G401 (cell line): ENCODE measurements at regions not wholly inside any gene's neighbourhood (a gene's known extent, or its start where the extent isn't known, plus 50 kb on each side); places are given as distances from the start of the nearest gene placed in this dataset.
"Not testable (repeated sequence)": the region's sequence is repeated elsewhere in the genome, so short reads cannot be mapped to it uniquely, and the experiment has no call there.

Experiments used
- DNase-seq: peaks from one replicate; pipeline ENCODE4 v3.0.0-alpha.2; 2015; ENCODE audit warnings: low spot score
- in situ Hi-C: cut with HindIII; loops from 2 replicates; pipeline ENCODE4 v1.10.0; 2016; ENCODE audit warnings: low sequenced_read_pairs, mixed read lengths

DNA sequence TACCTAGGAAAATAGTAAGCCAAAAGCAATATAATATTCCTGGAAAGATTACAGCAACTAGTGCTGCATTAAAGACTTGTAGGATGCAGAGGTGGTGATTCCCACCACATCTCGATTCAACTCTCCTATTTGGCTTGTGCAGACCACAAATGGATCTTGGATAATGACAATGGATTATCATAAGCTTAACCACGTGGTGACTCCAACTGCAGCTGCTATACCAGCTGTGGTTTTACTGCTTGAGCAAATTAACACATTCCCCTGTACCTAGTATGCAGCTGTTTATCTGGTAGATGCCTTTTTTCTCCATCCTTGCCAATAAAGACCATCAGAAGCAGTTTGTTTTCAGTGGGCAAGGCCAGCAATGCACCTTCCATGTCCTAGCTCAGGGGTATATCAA is 542.7 kb upstream of the ADGRL4 start:
- DNase-seq = no peak
- in situ Hi-C loops = no loop called here

DNA sequence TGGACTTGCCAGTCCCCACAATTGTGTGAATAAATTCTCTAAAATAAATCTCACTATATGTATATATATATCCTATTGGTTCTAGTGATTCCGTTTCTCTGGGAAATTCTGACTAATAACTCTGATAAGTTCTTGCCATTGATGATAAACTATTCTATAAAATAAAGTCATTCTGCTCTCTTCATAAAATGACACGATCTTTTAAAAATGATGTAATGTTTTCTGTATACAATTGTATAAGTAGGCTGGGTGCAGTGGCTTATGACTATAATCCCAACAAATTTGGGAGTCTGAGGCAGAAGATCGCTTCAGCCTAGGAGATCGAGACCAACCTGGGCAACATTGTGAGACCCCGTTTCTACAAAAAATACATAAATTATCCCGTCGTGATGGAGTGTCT is 541.0 kb upstream of the ADGRL4 start:
- in situ Hi-C loops = no loop called here
- no peak for DNase-seq

DNA sequence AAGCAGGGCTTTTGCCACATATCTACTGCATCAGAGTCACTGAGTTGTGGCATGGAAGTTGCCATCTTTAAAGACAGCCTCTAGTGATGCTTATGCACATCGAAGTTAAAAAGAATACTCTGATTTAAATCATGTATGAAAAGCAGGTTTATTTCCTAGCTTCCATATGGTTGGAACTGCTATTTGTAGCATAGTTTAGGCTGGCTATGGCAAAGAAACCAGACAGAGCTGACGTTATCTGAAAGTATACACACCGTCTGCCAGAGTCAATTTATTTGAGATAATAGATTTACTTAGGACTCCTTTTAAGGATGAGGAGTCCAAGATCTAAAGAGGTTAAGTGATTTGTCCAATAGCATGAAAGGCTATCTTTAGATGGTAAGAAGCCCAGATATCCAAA is 536.9 kb upstream of the ADGRL4 start:
- in situ Hi-C loops = no loop called here
- DNase-seq = no peak

DNA sequence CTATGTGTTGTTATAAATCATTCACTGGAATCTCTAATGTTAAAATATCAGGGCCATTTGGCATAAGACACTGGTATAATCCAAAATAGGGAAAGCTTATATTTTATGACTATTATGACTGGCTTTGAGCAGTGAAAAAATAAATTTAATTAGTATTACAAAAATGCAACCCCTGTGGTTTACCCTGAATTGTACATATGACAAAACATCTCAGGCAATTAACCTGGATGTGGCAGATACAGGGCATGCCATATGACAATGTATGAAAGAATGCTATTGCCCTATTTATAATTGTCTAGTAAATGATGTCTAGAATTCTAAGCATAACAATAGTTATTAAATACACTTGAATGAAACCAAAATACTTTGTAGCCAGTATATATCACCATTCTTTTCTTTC is 532.5 kb upstream of the ADGRL4 start:
- in situ Hi-C loops = no loop called here
- no peak for DNase-seq

DNA sequence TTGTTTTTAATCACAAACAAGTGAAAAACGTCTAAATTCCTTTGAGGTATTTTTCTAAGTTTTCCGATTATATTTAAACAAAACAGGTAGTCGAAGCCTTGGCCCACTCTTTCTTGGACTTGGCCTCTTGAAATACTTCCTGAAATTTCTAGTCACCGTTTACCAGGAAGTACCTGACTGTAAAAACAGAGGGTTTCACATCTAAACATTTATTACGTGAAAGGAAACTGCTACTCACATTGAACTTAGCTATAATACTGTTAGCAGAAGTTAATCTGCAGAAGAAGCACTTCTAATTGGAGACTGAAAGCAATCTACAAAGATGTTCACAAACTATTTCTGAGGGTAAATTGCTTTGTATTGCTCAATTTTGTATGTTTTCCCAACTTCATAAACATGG is 526.0 kb upstream of the ADGRL4 start:
- in situ Hi-C loops = no loop called here
- DNase-seq = no peak

DNA sequence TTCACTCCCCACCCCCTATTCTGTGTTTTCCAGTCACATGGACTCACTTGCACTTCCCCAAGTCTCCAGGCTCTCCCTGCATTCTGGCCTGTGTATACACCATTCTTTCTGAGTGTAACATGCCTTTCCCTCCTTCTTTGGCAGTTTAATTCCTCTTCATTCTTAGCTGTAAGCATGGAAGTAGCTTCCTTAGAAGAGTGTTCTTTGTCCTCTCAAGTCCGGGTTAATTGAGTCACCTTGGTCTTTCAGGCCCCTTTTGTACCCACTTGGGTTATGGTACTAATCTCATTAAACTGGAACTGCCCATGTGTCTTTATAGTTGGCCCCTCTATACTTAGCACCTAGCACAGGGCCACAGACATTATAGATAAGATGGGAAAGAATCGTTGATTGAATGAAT is 525.3 kb upstream of the ADGRL4 start:
- no peak for DNase-seq
- in situ Hi-C loops = no loop called here

DNA sequence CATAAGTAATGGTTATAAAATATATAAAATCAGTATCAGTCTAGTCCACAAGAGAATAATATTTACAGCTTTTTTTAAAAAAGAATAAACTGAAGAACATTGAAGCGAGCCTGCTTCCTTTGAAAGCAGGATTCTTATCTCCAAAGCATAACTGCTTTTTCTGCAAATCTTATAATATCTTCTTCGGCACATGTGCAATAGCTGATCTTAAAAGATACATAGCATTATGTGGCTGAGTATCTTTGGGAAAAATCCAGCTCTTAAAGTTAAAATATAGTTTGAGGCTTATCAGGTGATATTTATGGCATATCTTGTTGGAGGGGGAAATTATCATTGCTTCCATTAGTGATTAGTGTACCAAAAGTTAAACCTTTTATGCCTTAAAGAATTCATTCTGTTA is 523.9 kb upstream of the ADGRL4 start:
- in situ Hi-C loops = no loop called here
- no peak for DNase-seq

DNA sequence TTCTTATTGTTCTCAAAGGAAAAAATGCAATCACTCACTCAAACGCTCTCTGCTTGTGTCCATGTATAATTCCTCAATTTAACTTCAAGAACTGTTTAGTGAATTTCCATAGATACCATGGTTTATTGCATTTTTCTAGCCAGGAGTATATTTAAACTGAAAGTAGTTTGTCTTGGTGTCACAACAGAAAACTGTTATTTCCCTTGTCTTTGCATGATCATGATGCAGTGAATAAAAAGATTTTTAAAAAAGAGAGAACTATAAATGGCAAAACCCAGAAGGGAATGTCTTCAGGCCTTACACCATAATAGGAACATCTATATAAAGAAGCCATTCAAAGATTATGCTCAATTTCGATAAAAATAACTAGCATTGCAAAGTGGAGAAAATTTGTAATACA is 523.5 kb upstream of the ADGRL4 start:
- in situ Hi-C loops = no loop called here
- DNase-seq = no peak

DNA sequence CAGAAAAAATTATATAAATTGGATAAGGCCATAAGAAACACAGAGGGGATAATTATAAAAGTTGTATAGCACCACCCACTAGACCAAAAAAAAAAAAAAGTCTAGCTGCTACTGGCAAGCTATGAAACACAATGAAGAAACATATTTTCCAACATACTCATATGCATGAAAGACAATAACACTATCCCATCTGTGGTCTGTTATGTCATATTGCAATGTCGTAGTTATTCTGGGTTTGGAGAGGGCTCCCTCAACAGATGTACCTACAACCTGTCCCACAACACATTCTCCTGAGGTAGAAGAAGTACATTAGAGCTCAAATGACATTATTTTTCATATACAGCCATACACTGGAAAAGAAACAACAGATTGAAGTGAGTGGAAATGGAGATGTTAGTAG is 517.6 kb upstream of the ADGRL4 start:
- in situ Hi-C loops = no loop called here
- DNase-seq = no peak

DNA sequence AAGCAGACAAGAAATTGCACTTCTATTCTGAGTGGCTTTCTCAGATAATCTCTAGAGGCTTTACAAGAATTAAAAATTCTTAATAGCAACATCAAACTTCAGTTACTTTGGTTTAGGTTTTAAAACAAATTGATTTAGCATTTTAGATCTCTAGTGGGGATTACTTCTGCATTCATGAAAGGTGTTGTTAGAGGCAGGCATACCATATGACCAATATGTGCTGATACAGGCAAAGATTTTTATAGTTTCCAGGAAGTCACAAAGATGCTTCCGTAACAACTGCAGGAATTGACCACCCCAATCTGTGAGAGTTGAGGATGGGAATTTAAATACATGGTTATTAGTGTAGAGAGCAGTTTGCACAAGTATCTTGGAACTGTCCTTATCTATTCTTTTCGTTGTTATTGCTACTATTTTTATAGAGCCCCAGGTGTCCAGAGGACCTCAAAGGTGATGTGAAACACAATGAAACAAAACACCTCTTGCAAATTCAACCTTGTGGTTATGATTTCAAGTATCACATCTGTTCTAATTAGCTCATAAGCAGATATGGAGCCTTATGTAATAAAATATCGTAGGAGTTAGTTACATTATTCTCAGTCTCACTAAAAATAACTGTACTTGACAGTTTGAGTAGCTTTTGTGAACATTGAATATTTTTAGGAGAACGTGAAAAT is 512.7 kb upstream of the ADGRL4 start:
- in situ Hi-C loops = no loop called here
- no peak for DNase-seq

DNA sequence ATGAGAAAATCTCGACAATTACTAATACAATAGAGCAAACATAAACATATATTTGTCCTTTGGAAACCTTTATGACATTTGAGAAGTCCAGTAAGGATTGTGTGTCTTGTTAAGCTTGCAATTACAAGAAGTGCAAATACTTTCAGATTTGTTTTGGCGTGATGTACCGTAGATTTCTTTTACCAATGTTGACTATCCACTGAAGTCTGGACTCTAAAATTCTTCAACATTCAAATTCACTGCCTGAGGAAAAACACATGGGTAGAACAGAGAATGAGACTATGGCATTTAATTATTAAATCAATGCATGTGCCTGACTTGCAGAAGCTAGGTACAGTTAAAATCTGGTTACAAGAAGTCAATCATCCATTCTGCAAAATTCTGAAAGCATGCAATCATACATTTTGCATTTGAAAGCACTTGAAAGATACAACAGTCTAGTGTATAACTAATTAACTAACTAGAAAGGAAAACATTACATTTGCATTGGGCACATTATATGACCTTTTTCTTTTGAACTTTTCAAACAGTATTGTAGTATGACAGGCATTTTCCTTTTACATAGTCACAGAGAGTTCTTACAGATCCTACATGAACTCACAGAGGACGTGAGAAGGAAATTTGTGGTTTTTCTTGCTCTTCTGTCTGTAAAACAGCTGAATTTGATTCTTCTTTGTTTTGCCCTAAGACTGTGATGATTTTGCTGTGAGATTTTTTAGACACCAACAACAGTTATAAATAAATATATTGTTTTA is 511.1 kb upstream of the ADGRL4 start:
- in situ Hi-C loops = no loop called here
- no peak for DNase-seq

DNA sequence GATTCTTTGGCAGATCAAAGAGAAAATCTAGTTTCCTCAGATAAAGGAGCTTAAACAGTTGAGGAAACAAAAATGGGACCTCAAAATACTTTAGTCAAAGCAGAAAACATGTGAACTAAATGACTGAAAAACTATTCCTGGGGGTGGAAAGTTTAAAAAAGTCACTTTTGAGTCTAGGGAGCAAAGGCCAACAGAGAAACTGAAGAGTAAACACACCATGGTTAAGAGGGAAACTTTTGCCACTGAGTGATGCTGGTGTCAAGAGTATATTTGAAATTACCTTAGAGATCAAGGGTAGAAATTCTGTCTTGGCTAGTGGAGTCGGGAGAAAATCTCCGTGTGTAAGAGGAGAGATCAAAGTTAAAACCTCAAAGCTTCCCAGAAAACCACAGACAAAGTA is 501.2 kb upstream of the ADGRL4 start:
- no peak for DNase-seq
- in situ Hi-C loops = no loop called here

DNA sequence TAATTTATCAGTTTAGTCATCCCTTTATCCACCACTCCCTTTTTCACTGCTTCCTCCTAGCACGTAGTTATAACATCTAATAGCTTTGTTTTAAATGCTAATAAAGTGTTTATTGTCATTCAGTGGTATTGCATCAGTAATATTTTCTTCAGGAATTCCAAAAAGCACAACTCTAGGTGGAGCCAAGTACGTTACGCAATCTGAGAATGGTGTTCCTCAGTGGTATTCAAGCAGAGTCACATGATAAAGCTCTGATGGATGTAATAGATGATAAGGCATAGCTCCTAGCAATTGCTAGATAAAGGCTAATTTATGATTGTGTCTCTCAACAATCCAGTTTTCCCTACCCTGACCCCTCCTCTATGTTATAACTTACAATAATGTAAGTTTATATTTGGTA is 494.6 kb upstream of the ADGRL4 start:
- in situ Hi-C loops = no loop called here
- no peak for DNase-seq

DNA sequence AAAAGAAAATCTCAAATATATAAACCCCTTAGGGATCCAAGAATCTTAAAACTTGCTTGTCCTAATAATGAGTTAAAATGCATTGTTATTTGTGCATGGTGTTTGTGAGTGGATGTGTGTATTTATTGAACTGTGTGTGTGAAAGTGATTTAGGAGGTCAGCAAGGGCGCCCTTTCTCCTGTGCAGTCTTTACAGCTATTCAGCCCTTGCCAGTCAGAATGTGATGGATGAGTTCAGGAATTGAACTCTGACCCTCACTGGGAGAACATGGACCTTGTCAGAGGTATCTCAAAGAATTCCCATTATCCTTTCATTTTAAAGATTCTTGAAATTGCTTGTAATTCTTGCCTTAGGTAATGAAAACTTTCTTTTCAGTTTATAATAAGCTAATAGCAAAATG is 493.0 kb upstream of the ADGRL4 start:
- no peak for DNase-seq
- in situ Hi-C loops = no loop called here

DNA sequence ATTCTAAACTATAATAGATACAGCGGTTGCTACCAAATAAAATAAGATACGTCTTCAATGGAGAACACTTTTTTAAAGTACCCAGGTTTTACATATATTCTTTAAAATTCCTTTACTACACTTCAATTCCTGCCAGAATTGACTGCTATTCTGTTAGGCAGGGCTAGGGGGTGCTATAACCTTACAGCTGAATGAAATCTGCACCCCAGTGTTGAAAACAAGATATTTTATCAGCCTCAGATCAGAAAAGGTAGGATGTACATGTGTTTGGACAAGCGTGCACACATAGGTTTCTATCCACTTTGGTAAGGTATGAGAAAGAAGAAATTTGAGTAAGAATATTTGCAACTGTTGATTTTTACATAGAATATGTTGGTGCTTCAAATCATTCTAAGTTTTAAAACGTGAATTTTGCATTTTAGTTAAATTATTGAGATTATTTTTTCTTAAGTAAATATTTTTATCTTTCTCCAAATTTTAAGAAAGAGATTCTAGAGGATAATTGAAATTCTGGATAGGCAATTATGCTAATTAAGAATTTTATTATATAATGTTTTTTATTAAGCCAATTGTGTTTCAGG is 490.8 kb upstream of the ADGRL4 start:
- DNase-seq = no peak
- in situ Hi-C loops = no loop called here

DNA sequence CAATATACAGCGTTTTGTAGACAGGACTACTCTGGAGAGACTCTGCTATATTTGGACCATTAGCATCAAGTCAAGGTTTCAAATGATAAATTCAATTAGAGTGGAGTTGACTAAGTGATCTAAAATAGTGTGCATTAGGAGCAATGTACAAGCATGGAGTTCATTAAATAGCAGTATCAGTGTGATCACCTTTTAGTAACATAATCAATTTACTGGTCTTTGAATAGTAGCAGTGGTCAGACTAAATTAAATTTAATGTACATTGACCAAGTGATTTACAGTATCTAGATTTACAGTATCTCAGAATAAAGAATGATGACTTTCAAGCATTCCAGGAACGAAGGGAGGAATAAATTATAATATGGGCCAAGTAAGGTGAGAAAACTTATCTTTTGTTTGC is 489.6 kb upstream of the ADGRL4 start:
- no peak for DNase-seq
- in situ Hi-C loops = no loop called here

DNA sequence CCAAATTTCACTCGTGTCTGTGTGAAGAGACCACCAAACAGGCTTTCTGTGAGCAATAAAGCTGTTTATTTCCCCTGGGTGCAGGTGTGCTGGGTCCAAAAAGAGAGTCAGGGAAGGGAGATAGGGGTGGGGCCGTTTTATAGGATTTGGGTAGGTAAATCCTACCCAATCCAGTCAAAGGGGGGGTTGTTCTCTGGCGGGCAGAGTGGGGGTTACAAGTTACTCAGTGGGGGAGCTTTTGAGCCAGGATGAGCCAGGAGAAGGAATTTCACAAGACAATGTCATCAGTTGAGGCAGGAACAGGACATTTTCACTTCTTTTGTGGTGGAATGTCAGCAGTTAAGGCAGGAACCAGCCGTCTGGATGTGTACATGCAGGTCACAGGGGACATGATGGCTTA is 487.2 kb upstream of the ADGRL4 start:
- DNase-seq, in situ Hi-C loops: not testable (repeated sequence)

DNA sequence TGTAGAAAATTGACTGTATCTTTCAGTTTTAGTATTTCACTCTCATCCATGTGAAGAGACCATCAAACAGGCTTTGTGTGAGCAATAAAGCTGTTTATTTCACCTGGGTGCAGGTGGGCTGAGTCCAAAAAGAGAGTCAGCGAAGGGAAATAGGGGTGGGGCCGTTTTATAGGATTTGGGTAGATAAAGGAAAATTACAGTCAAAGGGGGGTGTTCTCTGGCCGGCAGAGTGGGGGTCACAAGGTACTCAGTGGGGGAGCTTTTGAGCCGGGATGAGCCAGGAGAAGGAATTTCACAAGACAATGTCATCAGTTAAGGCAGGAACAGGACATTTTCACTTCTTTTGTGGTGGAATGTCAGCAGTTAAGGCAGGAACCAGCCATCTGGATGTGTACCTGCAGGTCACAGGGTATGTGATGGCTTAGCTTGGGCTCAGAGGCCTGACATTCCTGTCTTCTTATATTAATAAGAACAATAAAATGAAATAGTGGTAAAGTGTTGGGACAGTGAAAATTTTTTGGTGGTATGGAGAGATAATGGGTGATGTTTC is 482.1 kb upstream of the ADGRL4 start:
- in situ Hi-C loops, DNase-seq: not testable (repeated sequence)

DNA sequence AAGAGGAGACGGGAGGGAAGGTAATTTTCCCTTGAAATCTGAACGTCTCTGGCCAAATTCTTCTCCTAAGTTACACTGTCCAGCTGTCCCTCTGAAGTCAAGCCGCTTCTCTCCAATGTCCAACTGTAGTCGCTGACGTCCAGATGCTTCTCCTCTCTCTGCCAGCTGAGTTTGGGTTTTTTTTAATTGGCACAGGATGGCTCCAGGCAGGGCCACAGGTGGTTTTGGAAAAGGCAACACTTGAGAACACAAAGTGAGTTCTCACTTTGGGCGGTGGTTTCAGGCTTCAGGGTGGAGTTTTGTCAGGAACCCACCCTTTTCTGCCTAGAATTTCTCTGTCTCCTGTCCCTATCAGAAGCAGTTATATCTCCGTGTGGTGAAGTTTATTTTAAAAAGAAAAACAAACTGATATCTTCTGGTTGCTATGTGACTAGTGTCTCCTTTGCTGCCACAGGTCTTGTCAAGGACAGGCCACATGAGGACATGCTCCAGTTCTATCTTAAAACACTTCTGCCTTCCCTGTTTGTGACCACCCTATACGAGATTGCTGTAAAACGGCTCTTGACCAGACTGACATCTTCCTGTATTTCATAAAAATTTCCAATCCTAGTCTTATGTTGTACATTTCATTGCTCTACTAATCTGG is 472.3 kb upstream of the ADGRL4 start:
- in situ Hi-C loops = no loop called here
- no peak for DNase-seq

DNA sequence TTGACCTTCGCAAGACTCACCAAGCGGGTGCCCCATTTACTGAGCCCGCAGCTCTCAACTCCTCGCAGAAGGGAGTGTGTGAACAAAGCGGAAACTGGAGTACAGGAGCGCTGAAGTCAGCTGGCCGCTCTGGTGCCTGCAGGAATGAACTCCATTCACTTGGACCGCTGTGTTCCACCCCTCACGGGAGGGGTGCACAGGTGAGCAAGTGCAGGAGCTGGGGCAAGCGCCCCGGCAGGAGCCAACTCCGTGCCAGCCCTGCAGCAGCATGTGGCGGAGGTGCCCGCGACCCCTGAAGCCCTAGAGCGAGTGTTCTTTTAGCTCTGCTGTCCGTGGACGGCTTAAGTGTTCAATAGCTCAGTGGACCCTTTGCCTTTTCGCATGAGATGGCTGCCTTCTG is 471.6 kb upstream of the ADGRL4 start:
- in situ Hi-C loops = no loop called here
- DNase-seq = no peak
